GM19239 (cell line): ENCODE measurements at regions not wholly inside any gene's neighbourhood (a gene's known extent, or its start where the extent isn't known, plus 50 kb on each side); places are given as distances from the start of the nearest gene placed in this dataset.
"Not testable (repeated sequence)": the region's sequence is repeated elsewhere in the genome, so short reads cannot be mapped to it uniquely, and the experiment has no call there.

Experiments
- DNase-seq: peaks from one replicate; pipeline ENCODE4 v3.0.0; 2011; ENCODE audit warnings: low spot score; ENCODE audit not compliant: insufficient read length
- FAIRE-seq: peaks from 2 replicates; lab custom pipeline; 2011; peaks lifted over from hg19 to GRCh38; lab: Jason Lieb, UNC

GRCh38 chr7:156402255-156402654 lies 238.3 kb upstream of the RNF32 start:
- DNase-seq (no peak), FAIRE-seq (no peak)

- no peak for DNase-seq
- no peak for FAIRE-seq
Measured at GRCh38 chr7:156401617-156402016, 239.0 kb upstream of the RNF32 start.

- FAIRE-seq (no peak), DNase-seq (no peak)
Measured at GRCh38 chr7:156400046-156400445, 240.5 kb upstream of the RNF32 start.

GRCh38 chr7:156397249-156397648 lies 243.3 kb upstream of the RNF32 start:
- FAIRE-seq (no peak), DNase-seq (no peak)

GRCh38 chr7:156389116-156389692 lies 251.4 kb upstream of the RNF32 start:
- DNase-seq (no peak), FAIRE-seq (no peak)

GRCh38 chr7:156386097-156386496 lies 254.5 kb upstream of the RNF32 start:
- no peak for FAIRE-seq
- no peak for DNase-seq

GRCh38 chr7:156384706-156385105 lies 255.9 kb upstream of the RNF32 start:
- DNase-seq (no peak), FAIRE-seq (no peak)

GRCh38 chr7:156383526-156383925 lies 257.0 kb upstream of the RNF32 start:
- FAIRE-seq (no peak), DNase-seq (no peak)

GRCh38 chr7:156380261-156380660 lies 260.3 kb upstream of the RNF32 start:
- no peak for FAIRE-seq
- DNase-seq = no peak

GRCh38 chr7:156379324-156380070 lies 261.1 kb upstream of the RNF32 start:
- DNase-seq = no peak
- no peak for FAIRE-seq

GRCh38 chr7:156378806-156379205 lies 261.8 kb upstream of the RNF32 start:
- DNase-seq = no peak
- no peak for FAIRE-seq

GRCh38 chr7:156376317-156376716 lies 264.3 kb upstream of the RNF32 start:
- DNase-seq (no peak), FAIRE-seq (no peak)

GRCh38 chr7:156374335-156374734 lies 266.2 kb upstream of the RNF32 start:
- FAIRE-seq (no peak), DNase-seq (no peak)

GRCh38 chr7:156369929-156370328 lies 270.6 kb upstream of the RNF32 start:
- not testable (repeated sequence) for FAIRE-seq

GRCh38 chr7:156368053-156368843 lies 272.3 kb upstream of the RNF32 start:
- FAIRE-seq (no peak), DNase-seq (no peak)

More at GRCh38 chr7:156369929-156370328, 270.6 kb upstream of the RNF32 start:
- DNase-seq = not testable (repeated sequence)

GRCh38 chr7:156363751-156364150 lies 276.8 kb upstream of the RNF32 start:
- DNase-seq (no peak), FAIRE-seq (no peak)

- no peak for DNase-seq
- no peak for FAIRE-seq
Measured at GRCh38 chr7:156360835-156361234, 279.7 kb upstream of the RNF32 start.

GRCh38 chr7:156356551-156356950 lies 284.0 kb upstream of the RNF32 start:
- FAIRE-seq (no peak), DNase-seq (no peak)

- no peak for DNase-seq
- no peak for FAIRE-seq
Measured at GRCh38 chr7:156353352-156353751, 287.2 kb upstream of the RNF32 start.

GRCh38 chr7:156347703-156348248 lies 292.8 kb upstream of the RNF32 start:
- FAIRE-seq, DNase-seq: not testable (repeated sequence)

GRCh38 chr7:156347132-156347531 lies 293.4 kb upstream of the RNF32 start:
- DNase-seq = no peak
- no peak for FAIRE-seq
